ENCODE measurements at regions not wholly inside any gene's neighbourhood (a gene's known extent, or its start where the extent isn't known, plus 50 kb on each side); places are given as distances from the start of the nearest gene placed in this dataset.

DNA sequence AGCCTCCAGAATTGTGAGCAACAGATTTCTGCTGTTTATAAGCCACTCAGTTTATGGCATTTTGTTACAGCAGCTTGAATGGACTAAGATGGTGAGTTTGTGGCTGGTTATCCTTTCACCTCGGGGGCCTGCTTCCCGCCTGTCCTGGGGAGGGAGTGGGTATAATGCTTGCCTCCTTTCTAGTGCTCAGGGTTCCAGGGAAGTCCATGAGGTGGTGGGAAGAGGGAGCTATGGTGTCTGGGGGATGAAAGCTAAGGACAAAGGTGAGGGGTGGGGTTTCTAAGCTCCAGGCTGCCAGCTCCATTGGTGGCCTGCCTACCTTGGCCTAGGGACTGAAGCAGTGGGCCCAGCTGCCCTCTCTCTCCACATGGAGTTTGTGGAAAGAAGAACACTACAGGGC is 50.2 kb upstream of the SDK2 start:
- intact Hi-C loops (cut with DNase I; ENCODE audit: low total_unique reads) = no loop called here
- no peak for TF ChIP-seq POLR2A (IDR thresholded peaks at IDR 0.05)
- TF ChIP-seq, protein P1, sequence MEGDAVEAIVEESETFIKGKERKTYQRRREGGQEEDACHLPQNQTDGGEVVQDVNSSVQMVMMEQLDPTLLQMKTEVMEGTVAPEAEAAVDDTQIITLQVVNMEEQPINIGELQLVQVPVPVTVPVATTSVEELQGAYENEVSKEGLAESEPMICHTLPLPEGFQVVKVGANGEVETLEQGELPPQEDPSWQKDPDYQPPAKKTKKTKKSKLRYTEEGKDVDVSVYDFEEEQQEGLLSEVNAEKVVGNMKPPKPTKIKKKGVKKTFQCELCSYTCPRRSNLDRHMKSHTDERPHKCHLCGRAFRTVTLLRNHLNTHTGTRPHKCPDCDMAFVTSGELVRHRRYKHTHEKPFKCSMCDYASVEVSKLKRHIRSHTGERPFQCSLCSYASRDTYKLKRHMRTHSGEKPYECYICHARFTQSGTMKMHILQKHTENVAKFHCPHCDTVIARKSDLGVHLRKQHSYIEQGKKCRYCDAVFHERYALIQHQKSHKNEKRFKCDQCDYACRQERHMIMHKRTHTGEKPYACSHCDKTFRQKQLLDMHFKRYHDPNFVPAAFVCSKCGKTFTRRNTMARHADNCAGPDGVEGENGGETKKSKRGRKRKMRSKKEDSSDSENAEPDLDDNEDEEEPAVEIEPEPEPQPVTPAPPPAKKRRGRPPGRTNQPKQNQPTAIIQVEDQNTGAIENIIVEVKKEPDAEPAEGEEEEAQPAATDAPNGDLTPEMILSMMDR (IDR thresholded peaks at IDR 0.05) = no peak
- H3K4me3 ChIP-seq (ENCODE audit: low read depth, poor library complexity, severe bottlenecking) = no peak overlapping the region
- 66 to 89% methylated on average over 2 of the region's 2 CpGs for WGBS, 2 donors
- peak in 1 of 2 donors; percentile 65 for DNase-seq (ENCODE audit: low spot score in 2 of 2)

DNA sequence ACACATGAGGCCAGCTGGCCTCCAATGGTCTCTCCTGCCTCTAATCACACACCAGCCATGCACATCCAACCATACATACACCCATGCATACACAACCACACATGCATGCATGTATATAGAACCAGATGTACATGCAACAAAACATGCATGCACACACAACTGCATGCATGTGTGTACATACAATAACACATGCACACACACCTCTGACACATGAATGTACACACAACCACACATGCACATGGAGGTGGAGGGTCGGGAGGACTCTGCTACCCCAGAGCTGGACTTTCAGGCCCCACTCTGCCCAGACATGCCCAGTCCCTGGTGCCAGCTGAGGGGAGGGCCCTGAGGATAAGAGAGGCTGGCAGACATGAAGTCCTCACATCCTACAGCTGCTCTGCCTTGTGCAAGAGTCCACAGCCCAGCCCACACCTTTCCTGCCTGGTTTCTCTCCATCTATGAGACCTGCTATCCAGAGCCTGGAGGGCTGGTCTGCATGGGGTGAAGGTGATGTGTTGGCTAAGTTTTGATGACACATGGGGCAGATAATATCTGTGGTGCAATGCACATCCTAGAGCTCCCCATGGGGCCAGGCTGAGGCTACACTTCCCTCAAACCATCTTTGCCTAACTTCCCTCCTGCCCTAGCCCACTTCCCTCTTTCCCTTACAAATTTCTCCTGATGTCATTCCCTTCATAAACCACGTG is 50.9 kb upstream of the SDK2 start:
- TF ChIP-seq POLR2A (IDR thresholded peaks at IDR 0.05) = no peak
- TF ChIP-seq, protein P1 (IDR thresholded peaks at IDR 0.05) = no peak
- intact Hi-C loops (cut with DNase I; ENCODE audit: low total_unique reads) = no loop called here
- WGBS, 2 donors = 49 to 64% methylated on average over 2 of the region's 2 CpGs
- no peak overlapping the region for H3K4me3 ChIP-seq (ENCODE audit: low read depth, poor library complexity, severe bottlenecking)
- DNase-seq (ENCODE audit: low spot score in 2 of 2) = peak in 1 of 2 donors; percentile 59

DNA sequence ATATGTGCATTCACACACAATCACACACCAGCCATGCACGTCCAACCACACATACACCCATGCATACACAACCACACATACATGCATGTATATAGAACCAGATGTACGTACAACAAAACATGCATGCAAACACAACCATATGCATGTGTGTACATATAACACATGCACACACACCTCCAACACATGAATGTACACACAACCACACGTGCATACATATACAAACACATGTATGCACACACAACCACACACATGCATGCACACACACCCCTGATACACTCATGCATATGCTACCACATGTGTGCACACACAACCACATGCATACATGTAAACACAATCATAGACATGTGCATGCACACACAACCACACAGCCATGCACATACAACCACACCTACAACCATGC is 52.0 kb upstream of the SDK2 start:
- peak in 1 of 2 donors; percentile 5 for DNase-seq (ENCODE audit: low spot score in 2 of 2)
- no peak overlapping the region for H3K4me3 ChIP-seq (ENCODE audit: low read depth, poor library complexity, severe bottlenecking)
- 91 to 96% methylated on average over 3 of the region's 3 CpGs for WGBS, 2 donors
- intact Hi-C loops (cut with DNase I; ENCODE audit: low total_unique reads) = no loop called here
- TF ChIP-seq POLR2A (IDR thresholded peaks at IDR 0.05) = no peak
- TF ChIP-seq, protein P1 (IDR thresholded peaks at IDR 0.05) = no peak

DNA sequence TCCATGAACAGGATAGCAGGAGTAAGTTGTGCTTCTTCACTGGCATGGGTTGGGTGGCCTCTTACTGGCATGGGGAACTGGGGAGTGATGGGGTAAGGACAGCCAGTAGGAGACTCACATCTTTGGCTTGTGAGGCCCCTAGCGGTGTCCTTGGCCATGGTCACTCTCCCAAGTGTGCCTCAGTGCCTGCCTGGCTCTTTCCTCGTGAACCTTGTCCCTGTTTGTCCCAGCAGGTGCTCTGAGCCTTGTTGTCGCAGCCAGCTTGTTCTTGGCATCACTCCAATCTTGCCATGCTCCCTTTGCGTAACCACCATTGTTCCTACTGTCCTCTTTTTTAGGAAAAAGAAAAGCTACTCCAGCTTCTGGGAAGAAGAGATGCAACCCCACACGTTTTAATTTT is 53.6 kb upstream of the SDK2 start:
- DNase-seq (ENCODE audit: low spot score in 2 of 2) = peak in 1 of 2 donors; percentile 78
- intact Hi-C loops (cut with DNase I; ENCODE audit: low total_unique reads) = no loop called here
- WGBS, 2 donors = 52 to 53% methylated on average over 5 of the region's 5 CpGs

DNA sequence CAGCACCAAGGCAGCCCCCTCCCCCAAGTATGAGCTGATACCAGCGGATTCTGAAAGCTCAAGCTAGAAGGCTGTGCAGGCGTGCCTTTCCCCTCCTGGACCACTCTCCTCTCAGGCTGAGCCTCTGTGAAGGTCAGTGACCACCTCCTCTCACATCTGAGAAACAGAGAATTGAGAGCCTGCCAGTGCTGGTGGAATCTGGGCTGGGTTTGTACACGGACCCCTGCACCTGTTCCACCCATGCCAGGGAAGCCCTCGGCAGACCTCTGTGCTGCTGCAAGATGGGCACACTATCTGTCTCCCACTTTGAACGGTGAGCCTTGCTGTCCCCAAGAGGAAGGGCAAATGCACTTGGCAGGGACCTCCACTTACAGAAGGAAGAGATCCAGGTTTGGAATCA is 54.7 kb upstream of the SDK2 start:
- no peak overlapping the region for H3K4me3 ChIP-seq (ENCODE audit: low read depth, poor library complexity, severe bottlenecking)
- peak in 1 of 2 donors; percentile 59 for DNase-seq (ENCODE audit: low spot score in 2 of 2)
- intact Hi-C loops (cut with DNase I; ENCODE audit: low total_unique reads) = no loop called here
- no peak for TF ChIP-seq POLR2A (IDR thresholded peaks at IDR 0.05)
- TF ChIP-seq, protein P1 (IDR thresholded peaks at IDR 0.05) = no peak
- WGBS, 2 donors = 71 to 78% methylated on average over 5 of the region's 5 CpGs

More for the DNA sequence above, 53.6 kb upstream of the SDK2 start:
- no peak overlapping the region for H3K4me3 ChIP-seq (ENCODE audit: low read depth, poor library complexity, severe bottlenecking)
- TF ChIP-seq, protein P1 (IDR thresholded peaks at IDR 0.05) = no peak
- no peak for TF ChIP-seq POLR2A (IDR thresholded peaks at IDR 0.05)

DNA sequence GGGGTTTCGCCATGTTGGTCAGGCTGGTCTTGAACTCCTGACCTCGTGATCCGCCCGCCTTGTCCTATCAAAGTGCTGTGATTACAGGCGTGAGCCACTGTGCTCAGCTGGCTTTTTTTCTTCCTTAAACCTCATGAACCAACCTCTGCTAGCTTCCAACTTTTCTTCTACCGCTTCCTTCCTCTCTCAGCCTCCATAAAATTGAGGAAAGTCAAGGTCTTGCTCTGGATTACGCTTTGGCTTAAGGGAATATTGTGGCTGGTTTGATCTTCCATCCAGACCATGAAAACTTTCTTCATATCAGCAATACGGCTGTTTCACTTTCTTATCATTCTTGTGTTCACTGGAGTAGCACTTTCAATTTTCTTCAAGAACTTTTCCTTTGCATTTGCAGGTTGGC is 57.5 kb upstream of the SDK2 start:
- DNase-seq (ENCODE audit: low spot score in 2 of 2) = peak in 1 of 2 donors; percentile 2
- 89 to 93% methylated on average over 8 of the region's 8 CpGs for WGBS, 2 donors
- no peak for TF ChIP-seq POLR2A (IDR thresholded peaks at IDR 0.05)
- TF ChIP-seq, protein P1 (IDR thresholded peaks at IDR 0.05) = no peak
- intact Hi-C loops (cut with DNase I; ENCODE audit: low total_unique reads) = loop anchor here (10.0 kb wide), 1 partner anchor 267 kb away; no protein-coding TSS in a partner anchor
- no peak overlapping the region for H3K4me3 ChIP-seq (ENCODE audit: low read depth, poor library complexity, severe bottlenecking)

Data from lower leg skin (tissue), 4 donors.